Muscle layer of duodenum (tissue), 2 donors: ENCODE measurements at regions not wholly inside any gene's neighbourhood (a gene's known extent, or its start where the extent isn't known, plus 50 kb on each side); places are given as distances from the start of the nearest gene placed in this dataset.

Source experiments
- H3K27ac ChIP-seq: one replicate; pipeline ENCODE4 v1.7.0; 2013; ENCODE audit warnings: mild to moderate bottlenecking, low read length
- H3K27me3 ChIP-seq: one replicate; pipeline ENCODE4 v1.7.0; 2013; ENCODE audit warnings: low read depth, mild to moderate bottlenecking, control low read depth, low read length
- H3K36me3 ChIP-seq, 2 donors: one replicate each; pipeline ENCODE4 v1.7.0; 2013; ENCODE audit warnings: low read length in 2 of 2, control low read depth in 1 of 2, mild to moderate bottlenecking in 1 of 2; ENCODE audit not compliant: insufficient read depth in 2 of 2, control insufficient read depth in 1 of 2
- H3K4me1 ChIP-seq, 2 donors: one replicate each; pipeline ENCODE4 v1.7.0; 2013; ENCODE audit warnings: low read length in 2 of 2, mild to moderate bottlenecking in 2 of 2, control low read depth in 1 of 2, moderate library complexity in 1 of 2; ENCODE audit not compliant: insufficient read depth in 2 of 2, control insufficient read depth in 1 of 2
- H3K4me3 ChIP-seq, 2 donors: one replicate each; pipeline ENCODE4 v1.7.0; 2013; ENCODE audit warnings: low read length in 2 of 2, low read depth in 1 of 2, mild to moderate bottlenecking in 1 of 2
- H3K9me3 ChIP-seq, 2 donors: one replicate each; pipeline ENCODE4 v1.7.0; 2013; ENCODE audit warnings: low read length in 2 of 2, control low read depth in 1 of 2, mild to moderate bottlenecking in 1 of 2; ENCODE audit not compliant: control insufficient read depth in 1 of 2
- donor health status: healthy.

DNA sequence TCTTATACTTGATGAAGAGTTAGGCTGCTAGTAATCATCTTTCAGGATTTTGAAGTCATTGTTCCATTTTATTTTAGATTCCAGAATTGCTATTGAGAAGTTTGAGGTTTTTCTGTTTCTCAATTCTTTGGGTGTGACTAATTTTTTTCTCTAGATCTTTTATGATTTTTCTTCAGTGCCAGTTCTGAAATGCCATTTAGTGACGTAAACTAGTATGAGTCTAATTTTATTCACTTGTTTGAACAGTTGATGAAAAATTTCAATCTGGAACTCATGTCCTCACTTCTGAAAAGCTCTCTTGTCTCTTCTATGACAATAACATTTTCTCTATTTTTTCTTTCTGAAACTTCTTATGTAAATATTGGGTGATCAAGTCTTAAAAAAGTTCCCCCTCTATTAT, 188.5 kb upstream of the HTR2A start:
- Histone ChIP-seq H3K36me3 (no peaks in the 10 kb centered on the region), H3K9me3 (no peaks in the 10 kb centered on the region), H3K4me1 (no peaks in the 10 kb centered on the region), H3K4me3 (no peak overlapping the region), H3K27me3 (no peaks in the 10 kb centered on the region), H3K27ac (no peak overlapping the region)

- Histone ChIP-seq H3K9me3 (no peaks in the 10 kb centered on the region), H3K4me3 (no peak overlapping the region), H3K4me1 (no peaks in the 10 kb centered on the region), H3K27ac (no peak overlapping the region), H3K36me3 (no peaks in the 10 kb centered on the region), H3K27me3 (no peaks in the 10 kb centered on the region)
Measured at GRCh38 chr13:47081850-47082249, 185.0 kb upstream of the HTR2A start.

DNA sequence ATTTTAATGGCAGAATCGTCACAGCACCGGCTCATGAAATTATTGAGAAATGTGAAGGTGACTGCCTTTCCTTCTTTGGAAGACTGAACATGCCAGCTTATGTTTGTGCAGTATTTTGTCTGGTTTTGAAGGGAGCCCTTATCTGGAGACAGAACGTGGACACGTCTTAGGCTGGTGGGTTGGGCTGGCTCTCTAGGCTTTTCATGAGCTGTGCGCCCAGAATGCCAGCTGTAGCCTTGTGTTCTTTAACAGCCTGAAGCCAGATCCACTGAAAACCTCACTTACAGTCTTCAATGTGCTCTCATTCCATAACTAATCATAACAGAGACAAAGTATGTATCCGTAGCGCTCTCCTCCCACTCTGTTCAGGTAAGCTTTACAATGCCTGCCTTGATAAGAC, 184.4 kb upstream of the HTR2A start:
- H3K4me1 ChIP-seq: no peaks in the 10 kb centered on the region
- no peaks in the 10 kb centered on the region for H3K36me3 ChIP-seq
- no peak overlapping the region for H3K27ac ChIP-seq
- H3K27me3 ChIP-seq: no peaks in the 10 kb centered on the region
- H3K4me3 ChIP-seq: no peak overlapping the region
- H3K9me3 ChIP-seq: no peaks in the 10 kb centered on the region

DNA sequence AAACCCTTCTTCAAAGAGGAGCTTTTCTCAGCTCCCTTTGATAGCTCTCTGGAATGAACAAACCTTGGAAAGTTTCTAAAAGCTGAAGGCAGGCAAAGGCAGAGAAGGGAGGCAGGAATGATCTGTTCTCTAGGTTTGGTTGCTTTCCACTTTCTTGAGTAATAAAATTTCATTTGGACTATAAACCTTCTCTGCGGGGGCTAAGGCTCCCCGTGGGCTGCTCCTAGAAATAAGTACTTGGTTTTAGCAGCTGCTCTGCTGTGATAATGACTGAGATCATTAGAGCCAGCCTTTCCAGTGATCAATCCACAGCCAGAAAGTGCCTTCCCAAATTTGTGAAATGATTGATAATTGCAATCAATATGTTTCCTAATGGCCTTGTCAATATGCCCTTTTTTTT, 183.8 kb upstream of the HTR2A start:
- H3K27ac ChIP-seq: no peak overlapping the region
- H3K27me3 ChIP-seq: no peaks in the 10 kb centered on the region
- no peaks in the 10 kb centered on the region for H3K4me1 ChIP-seq
- no peak overlapping the region for H3K4me3 ChIP-seq
- no peaks in the 10 kb centered on the region for H3K9me3 ChIP-seq
- H3K36me3 ChIP-seq: no peaks in the 10 kb centered on the region

- H3K36me3 ChIP-seq: no peaks in the 10 kb centered on the region
- no peak overlapping the region for H3K27ac ChIP-seq
- H3K9me3 ChIP-seq: peaks cover 6 to 11% of the 10 kb centered on the region in 2 donors
- H3K4me3 ChIP-seq: no peak overlapping the region
- no peaks in the 10 kb centered on the region for H3K4me1 ChIP-seq
- no peaks in the 10 kb centered on the region for H3K27me3 ChIP-seq
Measured at GRCh38 chr13:47076500-47076899, 179.6 kb upstream of the HTR2A start.

GRCh38 chr13:47069133-47069532, 172.3 kb upstream of the HTR2A start:
- Histone ChIP-seq H3K4me1 (no peaks in the 10 kb centered on the region), H3K9me3 (peaks cover 0 to 3% of the 10 kb centered on the region in 2 donors), H3K27ac (no peak overlapping the region), H3K36me3 (no peaks in the 10 kb centered on the region), H3K4me3 (no peak overlapping the region), H3K27me3 (no peaks in the 10 kb centered on the region)

- H3K4me3 ChIP-seq: no peak overlapping the region
- H3K9me3 ChIP-seq: peaks cover 0 to 2% of the 10 kb centered on the region in 2 donors
- H3K4me1 ChIP-seq: no peaks in the 10 kb centered on the region
- H3K36me3 ChIP-seq: no peaks in the 10 kb centered on the region
- no peak overlapping the region for H3K27ac ChIP-seq
- no peaks in the 10 kb centered on the region for H3K27me3 ChIP-seq
Measured at GRCh38 chr13:47067306-47067705, 170.5 kb upstream of the HTR2A start.

- Histone ChIP-seq H3K27ac (no peak overlapping the region), H3K4me3 (no peak overlapping the region), H3K4me1 (no peaks in the 10 kb centered on the region), H3K27me3 (no peaks in the 10 kb centered on the region), H3K9me3 (peaks cover 0 to 3% of the 10 kb centered on the region in 2 donors), H3K36me3 (no peaks in the 10 kb centered on the region)
Measured at GRCh38 chr13:47066226-47066625, 169.4 kb upstream of the HTR2A start.

GRCh38 chr13:47064381-47064780, 167.5 kb upstream of the HTR2A start:
- Histone ChIP-seq H3K27ac (no peak overlapping the region), H3K36me3 (no peaks in the 10 kb centered on the region), H3K27me3 (no peaks in the 10 kb centered on the region), H3K9me3 (peaks cover 4 to 7% of the 10 kb centered on the region in 2 donors), H3K4me3 (no peak overlapping the region), H3K4me1 (no peaks in the 10 kb centered on the region)

DNA sequence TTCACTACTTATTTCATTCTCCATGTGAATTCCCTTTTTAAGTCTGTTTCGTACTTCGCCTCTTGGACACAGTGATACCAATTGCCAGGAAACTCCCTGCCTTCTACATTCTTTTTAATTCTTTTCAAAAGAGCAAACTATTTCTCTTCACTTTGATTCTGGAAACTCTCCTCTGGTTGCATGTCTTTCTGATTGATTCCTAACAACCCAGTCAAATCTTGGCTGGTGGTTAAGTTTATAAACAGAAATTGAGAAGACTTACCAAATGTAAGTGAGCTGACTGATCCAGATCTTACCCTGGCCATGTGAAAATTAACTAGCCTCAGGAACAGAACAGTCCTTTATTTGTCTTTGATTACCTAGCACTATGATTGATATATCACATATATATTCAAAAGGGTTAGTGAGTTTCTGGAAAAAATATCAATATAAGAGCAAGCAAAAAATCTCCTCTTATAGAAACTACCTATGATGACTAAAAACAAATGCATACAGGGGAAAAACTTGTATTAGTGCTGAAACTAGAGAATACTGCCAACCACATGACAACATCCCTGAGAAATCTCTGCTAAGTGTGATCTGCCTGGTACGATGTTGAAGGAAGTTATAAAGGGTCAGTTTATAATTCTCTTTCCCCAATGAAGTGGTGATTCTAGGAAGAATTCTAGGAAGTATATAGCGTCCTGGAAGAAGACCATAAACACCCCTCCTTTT, 152.6 kb upstream of the HTR2A start:
- H3K4me1 ChIP-seq: no peaks in the 10 kb centered on the region
- H3K27ac ChIP-seq: no peak overlapping the region
- H3K27me3 ChIP-seq: no peaks in the 10 kb centered on the region
- no peaks in the 10 kb centered on the region for H3K36me3 ChIP-seq
- no peaks in the 10 kb centered on the region for H3K9me3 ChIP-seq
- no peak overlapping the region for H3K4me3 ChIP-seq

DNA sequence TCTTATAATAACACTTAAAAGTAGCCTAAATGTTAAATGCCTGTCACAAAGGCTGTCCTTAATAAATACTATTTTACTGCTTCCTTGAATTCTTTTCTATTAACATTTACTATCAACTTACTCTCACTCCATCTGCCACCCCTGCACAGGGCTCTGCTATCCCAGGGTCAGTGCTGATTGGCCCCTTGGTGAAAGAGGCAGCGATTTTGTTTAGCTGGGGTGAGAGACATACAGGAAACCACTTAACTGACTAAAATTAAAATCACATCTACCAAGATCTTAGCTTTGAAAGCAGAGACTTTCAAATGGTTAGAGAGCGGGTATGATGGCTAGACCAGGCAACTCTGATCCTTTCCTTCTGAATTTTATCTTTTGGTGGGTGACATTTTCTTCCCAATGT, 149.9 kb upstream of the HTR2A start:
- Histone ChIP-seq H3K27ac (no peak overlapping the region), H3K36me3 (no peaks in the 10 kb centered on the region), H3K27me3 (no peaks in the 10 kb centered on the region), H3K4me3 (no peak overlapping the region), H3K4me1 (no peaks in the 10 kb centered on the region), H3K9me3 (no peaks in the 10 kb centered on the region)

DNA sequence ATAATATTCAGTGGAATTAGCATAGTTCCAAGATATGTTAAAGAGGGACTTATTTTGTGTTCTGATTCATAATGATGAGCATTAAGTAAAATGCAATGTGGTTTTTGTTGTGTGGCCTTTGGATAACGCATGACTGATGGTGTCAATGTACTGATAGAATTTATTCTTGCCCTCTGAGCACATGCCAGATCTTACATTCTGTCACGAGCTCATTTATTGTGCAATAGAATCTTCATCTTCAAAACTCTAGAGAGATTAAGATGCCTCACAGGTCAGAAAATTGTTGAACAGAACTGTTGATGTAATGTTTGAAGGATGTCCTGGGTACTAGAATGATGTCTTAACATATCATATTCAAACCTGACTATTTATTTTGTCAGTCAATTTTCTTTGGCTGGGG, 148.0 kb upstream of the HTR2A start:
- no peak overlapping the region for H3K4me3 ChIP-seq
- H3K36me3 ChIP-seq: no peaks in the 10 kb centered on the region
- H3K27ac ChIP-seq: no peak overlapping the region
- H3K4me1 ChIP-seq: no peaks in the 10 kb centered on the region
- H3K27me3 ChIP-seq: no peaks in the 10 kb centered on the region
- no peaks in the 10 kb centered on the region for H3K9me3 ChIP-seq
